ENCODE measurements at regions not wholly inside any gene's neighbourhood (a gene's known extent, or its start where the extent isn't known, plus 50 kb on each side); places are given as distances from the start of the nearest gene placed in this dataset.
A peak's percentile ranks its signal among the peaks of the same experiment; 100 is the strongest.

DNA sequence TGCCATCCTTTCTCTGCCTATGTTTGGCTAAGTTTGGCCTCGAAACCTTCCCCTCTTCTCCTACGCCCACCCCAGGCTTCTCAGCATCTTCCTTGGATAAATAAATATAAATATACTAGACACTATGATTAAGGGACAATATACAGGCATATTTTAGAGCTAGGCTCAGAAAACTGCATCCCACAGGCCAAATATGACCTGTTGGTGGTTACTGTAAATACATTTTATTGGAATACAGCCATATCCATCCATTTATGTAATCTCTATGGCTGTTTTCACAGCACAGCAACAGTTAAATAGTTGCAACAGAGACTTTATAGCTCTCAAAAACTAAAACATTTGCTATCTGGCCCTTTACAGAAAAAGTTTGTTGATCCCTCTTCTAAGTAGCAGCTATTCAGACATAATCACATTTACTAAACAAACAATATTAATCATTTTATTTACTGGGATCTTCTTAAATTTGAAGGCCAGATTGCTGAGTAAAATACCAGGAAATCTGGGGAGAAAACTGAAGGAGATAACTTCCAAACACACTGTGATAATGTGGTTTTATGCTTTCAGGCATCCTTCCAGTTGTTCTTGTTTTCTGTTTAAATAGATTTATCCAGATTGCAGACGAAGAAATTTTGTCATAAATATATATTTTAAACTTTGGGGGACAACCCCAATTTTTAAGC is 269.7 kb upstream of the THRB start:
- no peak overlapping the region for H3K4me3 ChIP-seq (ENCODE audit: control insufficient read depth in 1 of 7, extremely low read depth in 1 of 7, insufficient read depth in 4 of 7, low read depth in 2 of 7, low read length in 6 of 7)
- no CpG with 5 or more reads among the region's 3 CpGs for WGBS (ENCODE audit: insufficient coverage)
- CTCF ChIA-PET = interaction anchor here (0.9 kb wide), 1 partner anchor 829 kb away, joined by 3 read pairs; no protein-coding TSS in a partner anchor

DNA sequence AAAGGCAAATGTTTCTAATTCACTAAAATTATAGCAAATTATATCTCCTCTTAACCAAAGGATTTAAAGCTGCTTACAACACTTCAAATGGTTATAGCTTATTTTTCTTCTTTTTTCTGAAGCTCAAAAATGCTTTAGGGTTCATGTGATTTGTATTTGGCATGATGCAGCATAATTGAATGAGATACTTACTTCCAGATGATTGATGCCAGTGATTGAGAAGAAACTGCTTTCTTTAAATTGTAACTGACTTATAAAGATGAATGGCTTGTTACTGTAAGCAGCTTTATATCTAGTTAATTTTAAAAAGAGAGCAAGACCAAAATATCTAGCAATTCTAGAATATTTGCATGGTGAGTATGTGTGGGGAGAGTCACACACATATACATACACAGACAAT is 270.7 kb upstream of the THRB start:
- no peaks in the 10 kb centered on the region for H3K27me3 ChIP-seq (replicated peaks in 2 of 5; ENCODE audit: control insufficient read depth in 4 of 5, insufficient read depth in 5 of 5, low read length in 4 of 5)
- DNase-seq = no peak
- H3K4me3 ChIP-seq (ENCODE audit: control insufficient read depth in 1 of 7, extremely low read depth in 1 of 7, insufficient read depth in 4 of 7, low read depth in 2 of 7, low read length in 6 of 7) = no peak overlapping the region
- no peak overlapping the region for H3K27ac ChIP-seq (ENCODE audit: insufficient read depth in 1 of 2, low read depth in 1 of 2, low read length in 2 of 2, poor library complexity in 1 of 2, severe bottlenecking in 2 of 2)
- ChIA-PET POLR2A (no interaction called here), CTCF (no interaction called here)
- no peaks in the 10 kb centered on the region for H3K4me1 ChIP-seq (ENCODE audit: control extremely low read depth in 1 of 4, control insufficient read depth in 4 of 4, insufficient read depth in 4 of 4, low read length in 3 of 4)
- H3K36me3 ChIP-seq (ENCODE audit: control insufficient read depth in 4 of 4, insufficient read depth in 4 of 4, low read length in 3 of 4) = no peaks in the 10 kb centered on the region
- no peaks in the 10 kb centered on the region for H3K9me3 ChIP-seq (ENCODE audit: control extremely low read depth in 1 of 5, control insufficient read depth in 4 of 5, insufficient read depth in 2 of 5, low read depth in 1 of 5, low read length in 4 of 5)

More for the DNA sequence above, 269.7 kb upstream of the THRB start:
- no peaks in the 10 kb centered on the region for H3K36me3 ChIP-seq (ENCODE audit: control insufficient read depth in 4 of 4, insufficient read depth in 4 of 4, low read length in 3 of 4)
- H3K27me3 ChIP-seq (replicated peaks in 2 of 5; ENCODE audit: control insufficient read depth in 4 of 5, insufficient read depth in 5 of 5, low read length in 4 of 5) = no peaks in the 10 kb centered on the region
- no peaks in the 10 kb centered on the region for H3K9me3 ChIP-seq (ENCODE audit: control extremely low read depth in 1 of 5, control insufficient read depth in 4 of 5, insufficient read depth in 2 of 5, low read depth in 1 of 5, low read length in 4 of 5)
- POLR2A ChIA-PET = no interaction called here
- H3K4me1 ChIP-seq (ENCODE audit: control extremely low read depth in 1 of 4, control insufficient read depth in 4 of 4, insufficient read depth in 4 of 4, low read length in 3 of 4) = no peaks in the 10 kb centered on the region
- no peak for DNase-seq
- no peak overlapping the region for H3K27ac ChIP-seq (ENCODE audit: insufficient read depth in 1 of 2, low read depth in 1 of 2, low read length in 2 of 2, poor library complexity in 1 of 2, severe bottlenecking in 2 of 2)

DNA sequence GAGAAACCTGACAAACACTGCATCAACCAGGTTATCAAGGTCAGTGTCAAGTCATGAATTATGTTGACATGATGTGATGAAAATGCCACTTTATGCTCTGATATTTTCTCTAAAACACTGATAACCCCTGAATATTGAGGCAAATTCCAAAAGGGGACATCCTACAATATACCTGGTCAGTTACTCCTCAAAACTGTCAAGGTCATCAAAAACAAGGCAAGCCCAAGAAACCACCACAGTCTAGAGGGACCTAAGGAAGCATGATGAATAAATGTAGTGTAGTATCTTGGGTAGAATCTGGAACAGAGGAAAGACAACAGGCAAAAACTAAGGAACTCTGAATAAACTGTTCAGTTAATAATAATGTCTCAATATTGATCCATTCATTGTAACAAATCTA is 275.3 kb upstream of the THRB start:
- ChIA-PET POLR2A (no interaction called here), CTCF (no interaction called here)
- no peaks in the 10 kb centered on the region for H3K36me3 ChIP-seq (ENCODE audit: control insufficient read depth in 4 of 4, insufficient read depth in 4 of 4, low read length in 3 of 4)
- H3K4me1 ChIP-seq (ENCODE audit: control extremely low read depth in 1 of 4, control insufficient read depth in 4 of 4, insufficient read depth in 4 of 4, low read length in 3 of 4) = no peaks in the 10 kb centered on the region
- no peaks in the 10 kb centered on the region for H3K9me3 ChIP-seq (ENCODE audit: control extremely low read depth in 1 of 5, control insufficient read depth in 4 of 5, insufficient read depth in 2 of 5, low read depth in 1 of 5, low read length in 4 of 5)
- DNase-seq = no peak
- no peak overlapping the region for H3K4me3 ChIP-seq (ENCODE audit: control insufficient read depth in 1 of 7, extremely low read depth in 1 of 7, insufficient read depth in 4 of 7, low read depth in 2 of 7, low read length in 6 of 7)
- no peaks in the 10 kb centered on the region for H3K27me3 ChIP-seq (replicated peaks in 2 of 5; ENCODE audit: control insufficient read depth in 4 of 5, insufficient read depth in 5 of 5, low read length in 4 of 5)
- no peak overlapping the region for H3K27ac ChIP-seq (ENCODE audit: insufficient read depth in 1 of 2, low read depth in 1 of 2, low read length in 2 of 2, poor library complexity in 1 of 2, severe bottlenecking in 2 of 2)

DNA sequence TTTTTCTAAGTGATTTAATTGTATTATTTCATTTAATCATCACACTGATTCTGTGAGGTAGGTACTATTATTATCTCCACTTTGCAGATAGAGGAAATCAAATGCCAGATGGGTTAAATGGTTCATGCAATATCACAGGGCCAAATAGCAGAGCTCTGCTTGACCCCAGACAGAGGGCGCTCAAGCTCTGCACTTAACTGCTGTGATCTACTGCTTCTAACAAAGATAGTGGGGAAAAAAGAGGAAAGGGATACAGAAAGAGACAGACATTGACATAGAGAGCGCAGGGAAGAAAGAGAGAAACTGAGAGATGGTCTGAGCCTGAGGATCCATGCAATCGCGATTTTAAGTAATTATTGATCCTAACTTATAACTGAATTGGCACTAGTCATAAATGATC is 279.1 kb upstream of the THRB start:
- peak; percentile 69 to 83 (median 80) for DNase-seq
- 0% methylated on average over 1 of the region's 4 CpGs for WGBS (ENCODE audit: insufficient coverage)
- Histone ChIP-seq H3K27me3 (replicated peaks in 2 of 5; ENCODE audit: control insufficient read depth in 4 of 5, insufficient read depth in 5 of 5, low read length in 4 of 5) (no peaks in the 10 kb centered on the region), H3K9me3 (ENCODE audit: control extremely low read depth in 1 of 5, control insufficient read depth in 4 of 5, insufficient read depth in 2 of 5, low read depth in 1 of 5, low read length in 4 of 5) (no peaks in the 10 kb centered on the region), H3K4me1 (ENCODE audit: control extremely low read depth in 1 of 4, control insufficient read depth in 4 of 4, insufficient read depth in 4 of 4, low read length in 3 of 4) (no peaks in the 10 kb centered on the region), H3K4me3 (ENCODE audit: control insufficient read depth in 1 of 7, extremely low read depth in 1 of 7, insufficient read depth in 4 of 7, low read depth in 2 of 7, low read length in 6 of 7) (no peak overlapping the region), H3K36me3 (ENCODE audit: control insufficient read depth in 4 of 4, insufficient read depth in 4 of 4, low read length in 3 of 4) (no peaks in the 10 kb centered on the region), H3K27ac (ENCODE audit: insufficient read depth in 1 of 2, low read depth in 1 of 2, low read length in 2 of 2, poor library complexity in 1 of 2, severe bottlenecking in 2 of 2) (no peak overlapping the region)
- ChIA-PET POLR2A (interaction anchor here (0.5 kb wide), 1 partner anchor 205 kb away, joined by 4 read pairs; no protein-coding TSS in a partner anchor), CTCF (interaction anchor here (0.6 to 1.1 kb wide), 4 partner anchors 260 to 1939 kb away, joined by 3 to 4 read pairs (median 3); no protein-coding TSS in a partner anchor)

DNA sequence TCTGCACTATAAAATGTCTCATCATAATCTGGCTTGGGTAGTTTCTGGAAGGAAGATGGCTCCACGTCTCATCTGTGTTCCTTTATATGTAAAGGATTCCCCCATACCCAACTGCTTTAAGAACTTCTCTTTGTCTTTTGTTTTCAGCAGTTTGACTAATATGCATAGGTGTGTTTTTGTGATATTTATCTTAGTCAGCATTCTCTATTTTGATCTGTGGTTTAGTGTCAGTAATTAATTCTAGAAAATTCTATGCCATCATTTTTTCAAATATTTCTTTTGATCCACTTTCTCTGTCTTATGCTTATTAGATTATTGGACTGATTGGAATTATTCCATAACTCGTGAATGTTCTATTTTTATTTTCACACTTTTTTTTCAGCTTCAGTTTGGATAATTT is 286.3 kb upstream of the THRB start:
- CTCF ChIA-PET = no interaction called here
- no peak overlapping the region for H3K4me3 ChIP-seq (ENCODE audit: control insufficient read depth in 1 of 7, extremely low read depth in 1 of 7, insufficient read depth in 4 of 7, low read depth in 2 of 7, low read length in 6 of 7)
- POLR2A ChIA-PET = no interaction called here
- no peak overlapping the region for H3K27ac ChIP-seq (ENCODE audit: insufficient read depth in 1 of 2, low read depth in 1 of 2, low read length in 2 of 2, poor library complexity in 1 of 2, severe bottlenecking in 2 of 2)
- no peak for DNase-seq
- no CpG with 5 or more reads among the region's 2 CpGs for WGBS (ENCODE audit: insufficient coverage)
- H3K9me3 ChIP-seq (ENCODE audit: control extremely low read depth in 1 of 5, control insufficient read depth in 4 of 5, insufficient read depth in 2 of 5, low read depth in 1 of 5, low read length in 4 of 5) = peaks cover 0 to 15% (median 0%) of the 10 kb centered on the region in 5 experiments
- H3K4me1 ChIP-seq (ENCODE audit: control extremely low read depth in 1 of 4, control insufficient read depth in 4 of 4, insufficient read depth in 4 of 4, low read length in 3 of 4) = no peaks in the 10 kb centered on the region
- H3K36me3 ChIP-seq (ENCODE audit: control insufficient read depth in 4 of 4, insufficient read depth in 4 of 4, low read length in 3 of 4) = no peaks in the 10 kb centered on the region
- no peaks in the 10 kb centered on the region for H3K27me3 ChIP-seq (replicated peaks in 2 of 5; ENCODE audit: control insufficient read depth in 4 of 5, insufficient read depth in 5 of 5, low read length in 4 of 5)

DNA sequence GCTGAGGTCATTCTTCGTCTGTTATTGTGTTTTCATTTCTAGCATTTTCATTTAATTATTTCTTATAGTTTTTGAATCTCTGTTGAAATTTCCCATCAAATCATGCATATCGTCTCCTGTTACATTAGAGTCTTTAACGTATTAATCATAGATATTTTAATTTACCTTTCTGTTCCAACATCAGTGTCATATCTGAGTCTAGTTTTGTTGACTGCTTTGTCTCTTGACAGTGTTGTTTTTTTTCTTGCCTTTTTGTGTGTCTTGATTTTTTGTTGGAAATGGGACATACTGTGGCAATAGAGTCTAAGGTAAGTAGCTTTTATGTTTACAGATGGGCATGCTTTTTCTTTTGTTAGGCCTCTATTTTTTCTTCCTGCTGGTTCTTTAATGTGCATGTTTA is 286.8 kb upstream of the THRB start:
- Histone ChIP-seq H3K36me3 (ENCODE audit: control insufficient read depth in 4 of 4, insufficient read depth in 4 of 4, low read length in 3 of 4) (no peaks in the 10 kb centered on the region), H3K4me3 (ENCODE audit: control insufficient read depth in 1 of 7, extremely low read depth in 1 of 7, insufficient read depth in 4 of 7, low read depth in 2 of 7, low read length in 6 of 7) (no peak overlapping the region), H3K4me1 (ENCODE audit: control extremely low read depth in 1 of 4, control insufficient read depth in 4 of 4, insufficient read depth in 4 of 4, low read length in 3 of 4) (no peaks in the 10 kb centered on the region), H3K27ac (ENCODE audit: insufficient read depth in 1 of 2, low read depth in 1 of 2, low read length in 2 of 2, poor library complexity in 1 of 2, severe bottlenecking in 2 of 2) (no peak overlapping the region), H3K9me3 (ENCODE audit: control extremely low read depth in 1 of 5, control insufficient read depth in 4 of 5, insufficient read depth in 2 of 5, low read depth in 1 of 5, low read length in 4 of 5) (peaks cover 0 to 15% (median 0%) of the 10 kb centered on the region in 5 experiments), H3K27me3 (replicated peaks in 2 of 5; ENCODE audit: control insufficient read depth in 4 of 5, insufficient read depth in 5 of 5, low read length in 4 of 5) (no peaks in the 10 kb centered on the region)
- WGBS (ENCODE audit: insufficient coverage) = no CpG with 5 or more reads among the region's 3 CpGs
- ChIA-PET CTCF (no interaction called here), POLR2A (no interaction called here)
- DNase-seq = no peak

DNA sequence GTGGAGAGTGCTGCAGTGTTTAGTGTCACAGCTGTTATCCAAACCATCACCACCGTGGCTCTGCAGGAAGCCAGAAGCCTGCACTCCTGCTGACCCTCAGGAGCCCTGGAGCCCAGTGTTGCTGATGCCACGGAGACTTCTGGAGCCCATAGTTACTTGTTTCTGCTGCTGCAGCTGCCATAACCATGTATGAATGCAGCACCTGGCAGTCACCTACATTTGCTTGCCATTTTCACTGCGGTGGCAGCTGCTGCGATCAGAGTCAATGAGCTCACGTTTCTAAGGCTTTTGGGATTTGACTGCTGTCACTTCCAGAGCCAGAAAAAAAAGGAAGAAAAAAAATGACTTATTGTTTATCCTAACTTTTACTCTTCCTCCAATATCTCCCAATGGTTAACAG is 299.2 kb upstream of the THRB start:
- peaks cover 0 to 2% (median 0%) of the 10 kb centered on the region in 5 experiments for H3K27me3 ChIP-seq (replicated peaks in 2 of 5; ENCODE audit: control insufficient read depth in 4 of 5, insufficient read depth in 5 of 5, low read length in 4 of 5)
- ChIA-PET POLR2A (no interaction called here), CTCF (no interaction called here)
- no peak for DNase-seq
- no peaks in the 10 kb centered on the region for H3K36me3 ChIP-seq (ENCODE audit: control insufficient read depth in 4 of 4, insufficient read depth in 4 of 4, low read length in 3 of 4)
- no peak overlapping the region for H3K27ac ChIP-seq (ENCODE audit: insufficient read depth in 1 of 2, low read depth in 1 of 2, low read length in 2 of 2, poor library complexity in 1 of 2, severe bottlenecking in 2 of 2)
- H3K9me3 ChIP-seq (ENCODE audit: control extremely low read depth in 1 of 5, control insufficient read depth in 4 of 5, insufficient read depth in 2 of 5, low read depth in 1 of 5, low read length in 4 of 5) = no peaks in the 10 kb centered on the region
- H3K4me3 ChIP-seq (ENCODE audit: control insufficient read depth in 1 of 7, extremely low read depth in 1 of 7, insufficient read depth in 4 of 7, low read depth in 2 of 7, low read length in 6 of 7) = no peak overlapping the region
- no peaks in the 10 kb centered on the region for H3K4me1 ChIP-seq (ENCODE audit: control extremely low read depth in 1 of 4, control insufficient read depth in 4 of 4, insufficient read depth in 4 of 4, low read length in 3 of 4)
- WGBS (ENCODE audit: insufficient coverage) = 69% methylated on average over 3 of the region's 5 CpGs
